Loucy (cell line): ENCODE measurements at regions not wholly inside any gene's neighbourhood (a gene's known extent, or its start where the extent isn't known, plus 50 kb on each side); places are given as distances from the start of the nearest gene placed in this dataset.

ENCODE experiments used
- CTCF ChIP-seq: fragments of 200-600 bp; sonication (generic); conservative IDR thresholded peaks from 2 replicates; pipeline ENCODE4 v1.5.1; 2014; ENCODE audit warnings: mild to moderate bottlenecking, antibody characterized with exemption, low read length
- EZH2phosphoT487 ChIP-seq: fragments of 200-600 bp; IDR thresholded peaks from 2 replicates; pipeline ENCODE4 v1.6.1; 2018; ENCODE audit warnings: antibody characterized with exemption, mild to moderate bottlenecking, moderate library complexity, borderline replicate concordance

GRCh38 chr5:110900829-110901228 is 162.0 kb downstream of the SLC25A46 start:
- TF ChIP-seq CTCF (no peak), EZH2phosphoT487 (no peak)
